CD4-positive, alpha-beta T cell treated with Interleukin-17A for 1 hour (primary cell): ENCODE measurements at regions not wholly inside any gene's neighbourhood (a gene's known extent, or its start where the extent isn't known, plus 50 kb on each side); places are given as distances from the start of the nearest gene placed in this dataset.
A peak's percentile ranks its signal among the peaks of the same experiment; 100 is the strongest.

Experiments used
- DNase-seq: peaks from one replicate; pipeline ENCODE4 v3.0.0-alpha.2; 2020

DNA sequence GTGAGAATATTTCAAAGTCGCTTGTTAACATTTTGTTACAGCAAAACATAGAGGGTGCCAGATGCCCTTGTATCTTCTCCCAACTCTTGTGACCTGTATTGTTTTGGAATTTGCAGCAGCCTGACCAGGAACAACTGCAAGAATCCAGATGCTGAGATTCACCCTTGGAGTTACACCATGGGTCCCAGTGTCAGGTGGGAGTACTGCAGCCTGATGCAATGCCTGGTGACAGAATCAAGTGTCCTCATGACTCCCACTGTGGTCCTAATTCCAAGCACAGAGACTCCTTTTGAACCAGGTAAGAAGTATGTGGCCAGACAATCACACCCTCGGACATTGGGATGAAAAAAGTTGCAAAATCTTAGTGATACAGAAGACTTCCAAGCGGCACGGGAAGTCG is 79.6 kb upstream of the MAP3K4 start:
- no peak for DNase-seq

DNA sequence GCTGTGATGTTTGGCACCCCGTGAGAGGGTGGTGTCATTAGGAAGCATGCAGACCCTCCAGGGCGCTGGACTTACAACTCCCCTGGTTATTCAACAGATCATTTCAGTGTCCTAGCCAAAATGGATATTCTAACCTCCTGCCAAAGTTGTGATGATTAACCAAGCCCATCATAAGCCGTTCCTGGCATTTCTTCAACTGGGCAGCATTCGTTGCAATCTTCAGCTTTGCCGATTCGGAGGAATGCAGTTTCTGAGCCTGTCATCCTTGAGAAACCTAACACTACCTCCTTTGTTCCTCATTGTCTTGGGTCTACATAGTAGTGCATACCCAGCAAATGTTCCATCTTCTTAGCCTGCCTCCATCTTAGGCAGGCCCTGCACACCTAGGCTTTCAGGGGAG is 79.2 kb upstream of the MAP3K4 start:
- no peak for DNase-seq

DNA sequence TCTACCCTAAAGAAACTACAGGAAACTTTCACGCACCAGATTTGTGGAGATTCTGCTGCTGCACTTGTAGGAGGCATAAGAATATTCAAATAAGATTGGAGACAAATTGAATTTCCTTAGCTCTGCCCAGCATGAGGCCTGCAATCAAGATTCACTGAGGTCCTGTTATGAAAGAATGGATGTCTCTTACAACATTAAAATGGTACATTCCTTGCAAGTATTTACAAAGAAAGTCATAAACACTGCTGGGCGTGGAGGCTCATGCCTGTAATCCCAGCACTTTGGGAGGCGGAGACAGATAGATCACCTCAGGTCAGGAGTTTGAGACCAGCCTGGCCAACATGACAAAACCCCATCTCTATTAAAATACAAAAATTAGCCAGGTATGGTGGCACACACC is 74.0 kb upstream of the MAP3K4 start:
- DNase-seq: no peak

DNA sequence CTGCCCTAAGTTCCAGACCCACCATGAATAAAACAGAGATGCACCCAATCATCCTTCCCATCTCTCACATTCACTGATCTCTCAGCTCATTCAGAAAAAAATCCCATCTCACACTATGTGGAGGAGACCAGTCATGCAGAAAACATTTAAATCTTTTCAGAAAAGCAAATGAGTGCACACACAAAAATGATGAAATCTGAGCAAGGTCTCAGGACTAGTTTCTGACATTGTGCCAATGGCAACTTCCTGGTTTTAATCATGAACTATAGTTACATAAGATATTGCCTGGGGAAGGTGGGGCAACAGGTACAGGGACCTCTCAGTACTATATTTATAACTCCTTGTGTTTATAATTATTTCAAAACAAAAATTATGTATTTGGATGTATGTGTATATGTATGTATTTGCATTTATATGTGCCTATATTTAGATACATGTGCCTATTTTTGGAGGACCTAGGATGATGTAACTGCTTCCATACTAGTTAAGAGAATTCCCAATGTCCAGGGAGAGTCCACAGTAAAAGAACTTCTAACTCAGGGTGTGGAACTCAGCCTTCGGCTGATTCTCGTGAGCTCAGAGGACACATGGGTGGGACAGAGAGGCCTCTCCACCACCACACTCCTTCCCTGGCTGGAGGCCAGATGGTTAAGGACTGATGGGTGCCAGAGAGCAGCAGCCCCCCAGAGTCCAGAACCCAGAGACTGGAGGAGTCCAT is 71.7 kb upstream of the MAP3K4 start:
- DNase-seq: no peak

DNA sequence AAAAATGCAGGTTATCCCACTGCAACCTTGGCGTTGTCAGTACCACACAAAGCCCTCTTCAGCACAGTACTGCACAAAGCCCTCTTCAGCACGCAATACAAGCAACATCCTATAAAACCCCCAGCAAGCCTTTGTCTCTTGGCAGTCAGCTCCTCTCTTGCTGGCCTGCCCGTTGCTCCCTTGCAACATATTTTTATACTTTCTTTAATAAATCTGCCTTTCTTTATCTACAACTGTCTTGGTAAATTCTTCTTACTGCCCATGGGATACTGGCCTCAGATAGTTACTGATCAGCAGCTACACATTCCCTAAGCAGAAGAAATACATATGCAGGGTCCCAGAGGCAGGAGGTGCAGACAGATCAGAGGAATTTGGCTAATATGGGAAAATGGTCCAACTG is 70.5 kb upstream of the MAP3K4 start:
- no peak for DNase-seq

DNA sequence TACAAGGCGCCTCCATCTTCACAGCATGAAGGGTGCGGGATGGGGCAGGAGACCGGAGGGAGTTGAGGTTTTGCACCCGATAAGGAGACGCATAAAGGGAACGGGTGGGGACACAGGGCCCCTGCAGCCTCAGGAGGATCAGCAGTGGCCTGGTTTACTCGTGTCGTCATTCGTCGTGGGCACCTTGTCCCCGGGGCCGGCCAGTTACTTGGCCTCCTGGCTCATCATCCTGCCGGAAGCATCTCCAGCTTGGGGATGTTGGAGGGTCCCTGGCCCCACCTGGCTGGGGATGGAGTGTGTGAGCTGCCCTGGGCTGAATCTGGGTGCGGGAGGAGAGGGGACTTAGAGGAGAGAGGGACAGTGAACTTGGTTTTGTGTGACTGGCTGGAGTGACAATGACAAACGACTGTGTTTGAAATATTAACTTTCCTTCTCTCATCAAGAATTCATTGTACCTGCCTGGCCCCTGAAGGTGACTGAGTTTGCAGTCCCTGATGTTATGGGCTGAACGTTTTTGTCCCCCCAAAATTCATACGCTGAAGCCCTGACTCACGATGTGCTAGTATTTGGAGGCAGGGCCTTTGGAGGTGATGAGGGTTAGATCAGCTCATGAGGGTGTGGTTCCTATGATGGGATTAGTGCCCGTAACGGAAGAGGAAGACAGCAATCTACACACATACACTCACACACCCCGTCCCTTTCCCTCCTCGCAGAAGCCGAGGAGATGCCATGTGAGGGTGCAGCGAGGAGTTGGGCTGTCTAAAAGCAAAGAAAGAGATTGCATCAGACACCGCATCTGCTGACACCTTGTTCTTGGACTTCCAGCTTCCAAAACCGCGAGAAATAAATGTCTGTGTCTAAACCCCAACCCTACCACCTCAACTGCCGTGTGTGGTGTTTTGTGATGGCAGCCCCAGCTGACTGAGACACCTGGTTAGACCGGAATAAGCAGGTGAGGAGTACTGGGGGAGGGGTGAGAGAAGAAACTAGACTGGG is 65.0 kb upstream of the MAP3K4 start:
- DNase-seq: no peak

DNA sequence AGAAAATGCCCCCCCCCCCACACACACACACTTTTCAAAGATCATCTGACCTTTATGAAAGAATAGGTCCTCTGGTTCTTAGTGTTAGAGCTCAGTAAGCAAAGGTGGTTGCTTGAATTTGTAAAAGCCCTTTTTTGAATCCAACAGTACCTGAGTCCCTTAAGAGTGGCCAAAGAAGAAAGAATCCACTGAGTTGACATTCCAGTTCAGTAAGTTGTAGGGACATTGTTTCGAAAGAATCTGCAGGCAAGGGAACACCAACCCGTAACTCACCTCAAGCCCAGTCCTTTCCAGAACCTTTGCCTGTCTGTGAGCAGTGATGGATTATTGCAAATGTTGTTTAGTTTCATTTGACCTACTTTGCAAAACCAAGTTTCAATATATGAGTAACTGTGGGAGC is 64.2 kb upstream of the MAP3K4 start:
- DNase-seq: no peak

DNA sequence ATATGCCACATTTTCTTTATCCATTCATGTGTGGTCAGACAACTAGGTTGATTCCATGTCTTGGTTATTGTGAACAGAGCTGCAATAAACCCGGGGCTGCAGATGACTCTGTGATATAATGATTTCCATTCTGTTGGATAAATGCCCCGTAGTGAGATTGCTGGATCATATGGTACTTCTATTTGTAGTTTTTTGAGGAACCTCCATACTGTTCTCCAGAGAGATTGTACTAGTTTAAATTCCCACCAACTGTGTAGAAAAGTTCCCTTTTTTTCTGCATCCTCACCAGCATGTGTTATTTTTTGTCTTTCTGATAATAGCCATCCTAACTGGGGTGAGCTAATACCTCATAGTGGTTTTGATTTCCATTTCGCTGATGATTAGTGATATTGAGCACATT is 62.2 kb upstream of the MAP3K4 start:
- no peak for DNase-seq

DNA sequence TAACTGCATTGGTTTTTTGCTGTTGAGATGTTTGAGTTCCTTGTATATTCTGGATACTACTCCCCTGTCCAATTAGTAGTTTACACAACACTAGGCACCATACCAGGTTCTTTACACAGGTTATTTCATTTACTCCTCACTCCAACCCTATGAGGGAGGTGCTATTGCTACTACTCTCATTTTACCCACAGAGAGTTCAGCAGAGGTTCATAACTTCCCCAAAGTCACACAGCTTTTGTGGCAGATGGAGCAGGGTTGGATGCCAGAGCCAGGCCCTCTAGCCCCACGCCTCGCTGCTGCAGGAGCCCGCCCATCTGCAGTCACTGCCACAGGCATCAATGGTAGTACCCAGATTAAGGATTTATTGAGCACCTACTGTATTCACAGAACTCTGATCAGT is 61.7 kb upstream of the MAP3K4 start:
- DNase-seq: no peak

DNA sequence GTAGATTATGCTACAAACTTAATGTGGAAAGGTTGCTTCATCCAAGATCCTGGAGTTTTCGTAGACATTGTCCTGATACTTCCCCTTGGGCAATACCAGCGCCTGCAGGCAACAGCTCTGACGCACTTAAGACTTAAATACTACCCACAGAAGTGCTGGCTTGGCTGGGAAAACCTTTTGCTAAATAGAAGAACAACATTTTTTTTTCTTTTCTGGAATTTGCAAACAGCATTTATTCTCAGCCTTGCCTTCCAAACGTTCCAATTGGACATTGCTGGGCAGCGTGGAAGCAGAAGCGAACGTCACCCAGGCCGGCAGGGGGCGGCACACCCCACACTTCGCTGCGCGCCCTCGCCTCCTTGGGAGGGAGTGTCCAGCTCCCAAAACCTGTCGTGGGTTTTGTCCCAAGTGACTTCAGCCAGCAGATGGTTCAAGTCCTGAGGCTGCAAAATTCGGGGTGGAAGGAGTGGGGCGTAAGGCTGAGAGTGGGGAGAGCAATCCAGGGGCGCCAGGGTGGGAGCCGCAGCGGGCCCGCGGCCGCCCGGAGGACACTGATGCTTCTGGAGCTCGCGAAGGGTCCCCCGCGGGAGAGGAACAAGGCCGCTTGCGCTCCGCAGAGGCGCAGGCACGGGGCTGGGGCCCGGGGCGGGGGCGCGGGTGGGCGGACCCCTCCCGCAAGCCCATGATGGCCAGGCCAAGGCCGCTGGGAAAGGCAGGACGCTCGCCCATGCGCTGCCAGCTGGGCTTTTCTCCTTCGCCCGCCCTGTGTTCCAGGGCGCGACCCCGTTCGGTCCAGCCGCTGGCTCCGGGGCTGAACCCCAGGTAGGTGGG is 60.8 kb upstream of the MAP3K4 start:
- peak; percentile 53 for DNase-seq

DNA sequence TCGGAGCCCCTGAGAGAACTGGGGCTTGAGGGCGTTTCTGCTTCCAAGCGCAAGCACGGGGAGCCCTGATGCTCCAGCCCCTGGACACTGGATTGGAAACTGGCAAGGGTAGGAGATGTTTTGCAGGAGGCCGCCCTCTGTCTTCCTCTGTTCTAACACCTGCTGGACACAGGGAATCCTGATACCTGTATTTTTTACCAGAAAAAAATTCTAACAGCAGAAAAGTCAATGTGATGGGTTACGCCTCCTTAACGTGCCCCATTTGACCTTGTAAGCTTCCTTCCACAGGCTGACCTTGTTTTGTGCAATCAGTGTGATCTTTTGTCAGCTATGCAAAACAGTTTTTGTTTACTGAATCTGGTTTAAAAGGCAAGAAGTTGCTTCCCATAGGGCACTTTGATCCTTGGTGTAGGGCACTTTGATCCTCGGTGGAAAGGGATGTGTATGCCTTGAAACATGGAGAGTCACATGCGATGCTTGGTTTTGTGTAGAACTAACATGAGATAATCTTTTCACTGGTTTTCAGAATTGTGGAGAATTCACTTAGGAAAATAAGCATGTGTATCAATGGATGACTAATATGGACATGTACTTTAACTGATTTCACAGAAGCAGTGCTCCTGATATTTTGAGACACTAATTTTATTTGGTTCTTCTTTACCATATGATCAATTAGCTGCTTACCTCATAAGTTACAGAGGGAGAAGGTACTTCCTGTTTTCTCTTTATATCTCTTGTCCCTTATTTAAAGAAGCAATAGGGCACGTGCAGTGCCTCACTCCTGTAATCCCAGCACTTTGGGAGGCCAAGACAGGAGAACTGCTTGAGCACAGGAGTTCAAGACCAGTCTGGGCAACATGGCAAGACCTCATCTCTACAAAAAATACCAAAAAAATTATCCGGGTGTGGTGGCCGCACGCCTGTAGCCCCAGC is 59.9 kb upstream of the MAP3K4 start:
- DNase-seq: no peak

DNA sequence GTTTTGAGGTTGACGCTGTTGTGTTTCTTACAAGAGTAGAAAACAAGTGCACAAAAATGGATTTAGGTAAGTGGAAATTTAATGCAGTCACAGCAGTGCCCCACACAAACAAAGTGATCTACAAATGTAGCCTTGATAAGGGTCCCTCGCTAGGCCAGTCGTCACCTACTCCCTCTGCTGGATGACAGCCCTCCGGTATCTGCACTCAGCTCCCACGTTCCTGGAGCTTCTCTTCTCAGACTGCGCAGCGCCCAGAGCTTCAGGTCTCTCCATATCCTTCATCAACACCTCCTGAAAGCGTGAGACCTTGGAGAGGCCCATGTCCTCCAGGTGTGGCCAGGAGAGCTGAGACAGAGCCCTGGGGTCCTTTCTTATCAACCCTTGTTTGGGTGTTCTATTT is 58.3 kb upstream of the MAP3K4 start:
- no peak for DNase-seq

DNA sequence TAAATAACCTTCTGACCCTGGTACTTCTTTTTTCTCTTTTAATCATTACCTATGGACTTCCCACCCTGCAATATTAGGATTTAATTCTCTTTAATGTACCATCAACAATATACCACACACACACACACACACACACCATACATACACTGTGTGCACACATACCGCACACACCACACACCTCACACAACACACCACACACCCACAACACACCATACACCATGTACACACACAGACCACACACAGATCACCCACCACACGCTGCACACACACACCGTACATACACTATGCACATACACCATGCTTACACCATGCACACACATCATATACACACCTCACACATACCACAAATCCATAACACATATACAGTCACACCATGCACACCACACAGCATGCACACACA is 57.4 kb upstream of the MAP3K4 start:
- no peak for DNase-seq

DNA sequence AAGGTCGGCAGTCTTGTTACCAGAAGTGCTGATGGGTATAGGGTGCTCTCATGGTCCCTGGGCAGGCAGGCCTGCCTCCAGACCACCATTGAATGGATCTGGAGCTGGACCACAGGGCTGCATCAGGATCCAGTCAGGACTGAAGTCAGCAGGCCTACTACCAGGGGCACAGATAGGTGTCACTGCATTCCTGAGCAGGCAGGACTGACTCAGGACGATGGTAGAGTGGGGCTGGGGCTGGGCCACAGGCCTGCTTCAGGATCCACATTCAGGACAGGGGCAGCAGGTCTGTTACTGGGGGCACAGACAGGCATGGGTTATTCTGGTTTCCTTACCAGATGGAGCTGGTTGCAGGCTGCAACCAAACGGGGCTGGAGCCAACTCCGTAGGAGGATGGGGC is 51.4 kb upstream of the MAP3K4 start:
- no peak for DNase-seq
